Naive B cell (primary cell): ENCODE measurements at regions not wholly inside any gene's neighbourhood (a gene's known extent, or its start where the extent isn't known, plus 50 kb on each side); places are given as distances from the start of the nearest gene placed in this dataset.

Experiments
- ATAC-seq, 2 donors: fragments of 150-1000 bp; cut with Tn5 transposase; 2 replicates each; pipeline ENCODE4 v1.10.0; 2021; ENCODE audit warnings: low read depth in 2 of 2, mild to moderate bottlenecking in 2 of 2, moderate library complexity in 2 of 2
- DNase-seq: peaks from one replicate; pipeline ENCODE4 v3.0.0; 2022
- H3K27ac Mint-ChIP-seq, 6 donors: one replicate each; pipeline ENCODE4 v1.8.0; 2020 to 2022; ENCODE audit warnings: mild to moderate bottlenecking in 6 of 6, mixed read lengths in 6 of 6, moderate library complexity in 5 of 6, inconsistent platforms in 2 of 6
- H3K27me3 Mint-ChIP-seq, 3 donors: one replicate each; pipeline ENCODE4 v1.8.0; 2021 to 2022; ENCODE audit warnings: mixed read lengths in 3 of 3, mild to moderate bottlenecking in 1 of 3
- H3K36me3 Mint-ChIP-seq, 2 donors: one replicate each; pipeline ENCODE4 v1.8.0; 2020 to 2022; ENCODE audit warnings: mixed read lengths in 2 of 2, inconsistent platforms in 1 of 2, mild to moderate bottlenecking in 1 of 2
- H3K4me1 Mint-ChIP-seq, 3 donors: one replicate each; pipeline ENCODE4 v1.8.0; 2020 to 2022; ENCODE audit warnings: mixed read lengths in 3 of 3, inconsistent platforms in 1 of 3, mild to moderate bottlenecking in 1 of 3, moderate library complexity in 1 of 3
- H3K4me3 Mint-ChIP-seq, 8 donors: one replicate each; pipeline ENCODE4 v1.8.0; 2020 to 2022; ENCODE audit warnings: mild to moderate bottlenecking in 8 of 8, mixed read lengths in 8 of 8, moderate library complexity in 8 of 8, inconsistent platforms in 2 of 8
- H3K9me3 Mint-ChIP-seq, 7 donors: one replicate each; pipeline ENCODE4 v1.8.0; 2020 to 2022; ENCODE audit warnings: mixed read lengths in 7 of 7, mild to moderate bottlenecking in 5 of 7, inconsistent platforms in 2 of 7, moderate library complexity in 1 of 7

- peaks cover 0 to 16% (median 3%) of the 10 kb centered on the region in 7 donors for H3K9me3 Mint-ChIP-seq
- H3K4me1 Mint-ChIP-seq = no peaks in the 10 kb centered on the region
- no peak for ATAC-seq
These were observed 97.4 kb downstream of the OSR1 start for GRCh38 chr2:19261061-19261460.

DNA sequence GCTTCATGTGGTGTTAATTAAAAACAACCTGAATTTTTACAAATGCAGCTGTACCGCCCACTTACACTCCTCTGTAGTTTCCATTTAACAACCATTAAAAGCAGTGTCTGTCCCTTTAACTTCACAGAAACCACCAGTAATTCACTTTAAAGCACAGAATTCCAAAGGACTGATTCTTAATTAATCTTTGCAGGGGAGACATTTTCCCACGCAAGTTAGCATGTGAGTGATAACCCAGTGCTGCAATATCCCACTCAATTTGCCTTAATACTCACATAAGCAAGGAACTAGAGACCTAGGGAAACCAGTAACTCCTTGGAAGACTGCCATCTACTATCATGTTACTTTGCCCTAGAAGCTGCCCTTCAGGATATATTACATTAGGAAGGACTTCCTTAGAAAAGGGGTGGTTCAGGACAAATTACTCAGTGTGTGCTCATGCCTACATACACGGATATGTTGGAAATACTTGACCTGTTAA, 102.3 kb downstream of the OSR1 start:
- Mint-ChIP-seq H3K4me1 (no peaks in the 10 kb centered on the region), H3K9me3 (peaks cover 0 to 16% (median 6%) of the 10 kb centered on the region in 7 donors), H3K36me3 (no peaks in the 10 kb centered on the region), H3K27ac (no peak overlapping the region), H3K27me3 (no peaks in the 10 kb centered on the region), H3K4me3 (no peak overlapping the region)
- DNase-seq (no peak), ATAC-seq (no peak)

More at GRCh38 chr2:19261061-19261460, 97.4 kb downstream of the OSR1 start:
- no peak for DNase-seq
- no peak overlapping the region for H3K27ac Mint-ChIP-seq
- no peak overlapping the region for H3K4me3 Mint-ChIP-seq
- H3K36me3 Mint-ChIP-seq = peaks cover 0 to 11% of the 10 kb centered on the region in 2 donors
- no peaks in the 10 kb centered on the region for H3K27me3 Mint-ChIP-seq

DNA sequence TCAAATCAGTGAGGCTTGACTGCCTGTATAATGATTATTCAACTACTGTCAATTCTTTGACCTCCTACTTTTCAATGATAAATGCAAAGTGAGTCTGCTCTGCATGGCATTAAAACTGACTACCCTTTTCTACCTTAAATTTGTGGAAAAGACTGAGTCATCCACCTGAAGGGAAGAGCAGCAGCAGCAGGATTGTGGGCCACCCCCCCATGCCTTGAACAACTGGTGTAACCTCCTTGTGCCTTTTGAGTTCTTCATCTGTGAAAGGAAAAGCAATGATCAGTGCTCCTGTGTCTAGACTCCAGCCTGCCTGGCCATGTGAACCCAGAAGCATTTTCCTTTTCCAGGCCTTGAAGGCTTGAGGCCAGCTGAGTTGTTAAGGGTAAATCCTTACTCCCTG, 102.9 kb downstream of the OSR1 start:
- ATAC-seq (no peak), DNase-seq (no peak)
- H3K27me3 Mint-ChIP-seq = no peaks in the 10 kb centered on the region
- H3K4me3 Mint-ChIP-seq = no peak overlapping the region
- H3K36me3 Mint-ChIP-seq = no peaks in the 10 kb centered on the region
- no peaks in the 10 kb centered on the region for H3K4me1 Mint-ChIP-seq
- peaks cover 0 to 16% (median 6%) of the 10 kb centered on the region in 7 donors for H3K9me3 Mint-ChIP-seq
- H3K27ac Mint-ChIP-seq = no peak overlapping the region

DNA sequence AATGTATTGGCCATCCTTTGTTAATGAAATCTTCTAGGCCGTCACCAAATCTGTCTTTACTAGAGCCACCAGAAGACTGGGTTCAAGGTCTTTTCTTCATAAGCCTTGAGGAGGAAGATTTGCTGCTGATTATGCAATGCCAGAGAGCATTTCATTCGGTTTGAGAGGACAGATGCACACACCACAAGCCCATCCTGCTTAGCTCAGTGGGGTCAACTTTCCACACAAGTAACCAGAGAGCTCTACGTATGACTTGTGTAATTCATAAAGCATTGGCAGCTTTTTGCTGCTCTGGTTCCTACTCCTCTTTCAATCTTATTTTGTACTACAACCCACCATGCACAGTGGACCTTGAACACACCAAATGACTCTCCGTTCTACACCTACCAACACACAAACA, 106.9 kb downstream of the OSR1 start:
- Mint-ChIP-seq H3K36me3 (no peaks in the 10 kb centered on the region), H3K4me3 (no peak overlapping the region), H3K27ac (no peak overlapping the region), H3K27me3 (no peaks in the 10 kb centered on the region), H3K4me1 (no peaks in the 10 kb centered on the region), H3K9me3 (peaks cover 0 to 6% (median 0%) of the 10 kb centered on the region in 7 donors)
- no peak for DNase-seq
- ATAC-seq = no peak

DNA sequence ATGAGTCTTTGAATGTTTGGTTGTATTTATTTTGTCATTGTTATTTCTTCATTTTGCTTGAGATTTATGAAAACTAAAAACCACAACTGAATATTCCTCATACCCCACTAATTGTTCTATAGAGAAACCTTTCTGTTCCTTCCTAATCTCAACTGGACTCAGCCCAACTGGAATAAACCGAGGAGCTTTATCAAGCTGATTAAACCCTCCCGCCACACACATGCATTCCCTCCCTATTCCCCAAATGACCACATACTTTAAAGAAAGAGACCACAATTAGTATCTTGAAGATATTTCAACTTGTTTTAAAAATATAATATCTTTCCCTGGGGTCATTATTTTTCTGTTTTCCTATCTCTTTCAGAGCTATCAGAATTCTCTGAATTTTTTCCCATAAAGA, 107.5 kb downstream of the OSR1 start:
- Mint-ChIP-seq H3K4me1 (no peaks in the 10 kb centered on the region), H3K9me3 (peaks cover 0 to 6% (median 0%) of the 10 kb centered on the region in 7 donors), H3K27ac (no peak overlapping the region), H3K36me3 (no peaks in the 10 kb centered on the region), H3K27me3 (no peaks in the 10 kb centered on the region), H3K4me3 (no peak overlapping the region)
- ATAC-seq (no peak), DNase-seq (no peak)

DNA sequence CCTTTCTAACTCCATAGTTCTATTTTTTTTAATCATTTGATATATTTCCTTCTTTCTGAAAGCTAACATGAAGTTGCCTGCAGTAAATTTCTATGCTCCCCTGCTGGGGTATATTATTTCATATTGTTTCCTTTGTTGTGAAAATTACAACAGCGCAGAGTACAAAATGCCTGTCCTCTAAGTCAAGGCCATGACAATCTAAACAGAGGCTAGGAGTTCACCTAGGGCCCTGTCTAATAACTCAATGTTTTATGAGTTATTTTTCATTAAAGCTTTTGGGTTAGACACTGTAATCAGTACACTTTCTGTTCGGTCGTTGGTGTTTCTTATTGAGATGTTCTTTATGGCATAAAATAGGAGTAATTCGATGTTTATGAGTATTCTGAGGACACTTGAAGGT, 111.2 kb downstream of the OSR1 start:
- Mint-ChIP-seq H3K27ac (no peak overlapping the region), H3K36me3 (no peaks in the 10 kb centered on the region), H3K9me3 (peaks cover 0 to 2% (median 0%) of the 10 kb centered on the region in 7 donors), H3K4me3 (no peak overlapping the region), H3K4me1 (no peaks in the 10 kb centered on the region), H3K27me3 (no peaks in the 10 kb centered on the region)
- no peak for ATAC-seq
- no peak for DNase-seq

DNA sequence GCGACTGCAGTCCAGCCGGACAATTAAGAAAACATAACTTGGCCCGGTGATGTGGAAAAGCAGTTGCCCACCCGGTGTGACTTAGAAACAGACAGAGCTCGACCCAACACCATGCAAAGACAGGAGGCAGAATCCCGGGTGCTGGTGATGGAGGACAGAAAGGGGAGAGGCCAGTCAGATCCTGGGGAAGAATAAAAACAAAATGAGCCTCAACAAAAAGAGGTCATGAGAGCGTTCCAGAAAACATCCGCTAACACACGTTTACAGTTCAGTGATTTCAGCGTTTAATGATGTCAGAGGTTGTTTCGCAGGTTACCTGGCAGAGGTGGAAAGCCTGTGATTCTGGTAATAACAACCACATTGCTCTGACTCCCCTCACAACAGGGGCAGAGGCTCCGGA, 111.9 kb downstream of the OSR1 start:
- no peak overlapping the region for H3K27ac Mint-ChIP-seq
- ATAC-seq (no peak), DNase-seq (no peak)
- no peaks in the 10 kb centered on the region for H3K36me3 Mint-ChIP-seq
- peaks cover 0 to 2% (median 0%) of the 10 kb centered on the region in 7 donors for H3K9me3 Mint-ChIP-seq
- H3K27me3 Mint-ChIP-seq = no peaks in the 10 kb centered on the region
- H3K4me3 Mint-ChIP-seq = no peak overlapping the region
- no peaks in the 10 kb centered on the region for H3K4me1 Mint-ChIP-seq

DNA sequence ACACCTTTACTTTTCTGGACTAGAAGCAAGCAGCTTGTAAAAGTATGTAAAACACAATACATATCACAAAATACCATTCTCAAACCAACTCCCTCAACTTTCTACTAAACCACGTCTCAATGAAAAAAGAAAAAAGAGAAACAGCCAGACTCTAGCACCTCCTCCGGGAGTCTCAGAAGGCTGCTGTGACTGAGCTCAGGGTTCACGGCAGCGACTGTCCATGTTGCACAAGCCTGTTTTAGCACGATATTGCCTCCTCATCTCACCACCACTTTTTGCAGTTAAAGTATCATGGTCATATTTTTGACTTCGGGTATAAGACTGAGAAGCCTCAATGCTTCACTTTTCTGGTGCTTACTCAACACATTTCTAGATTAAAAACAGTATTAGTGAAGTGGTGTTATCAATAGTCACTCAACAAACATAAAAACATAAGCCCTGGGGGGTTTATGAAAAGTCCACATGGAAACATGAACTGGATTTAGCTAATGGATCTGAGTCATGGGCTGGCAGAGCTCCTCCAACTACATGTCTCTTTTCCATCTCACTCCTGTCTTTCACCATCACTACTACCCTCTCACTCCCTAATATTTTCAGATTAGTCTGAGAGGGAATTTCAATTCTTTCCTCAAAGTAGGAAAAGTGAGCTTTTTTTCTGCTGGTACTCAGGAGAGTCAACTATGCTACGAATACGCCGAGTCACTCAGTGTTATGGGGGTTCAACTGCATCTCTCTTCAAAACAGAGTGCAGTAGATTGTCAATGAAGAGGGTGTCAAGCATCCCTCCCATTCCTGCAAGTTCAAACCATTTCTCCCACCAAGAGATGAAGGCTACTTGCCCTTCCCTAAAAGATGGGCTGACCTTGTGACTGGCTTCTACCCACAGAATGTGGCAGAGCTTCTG, 113.7 kb downstream of the OSR1 start:
- H3K4me3 Mint-ChIP-seq = no peak overlapping the region
- H3K4me1 Mint-ChIP-seq = no peaks in the 10 kb centered on the region
- no peaks in the 10 kb centered on the region for H3K36me3 Mint-ChIP-seq
- H3K27me3 Mint-ChIP-seq = peaks cover 0 to 7% (median 0%) of the 10 kb centered on the region in 3 donors
- DNase-seq (no peak), ATAC-seq (no peak)
- H3K9me3 Mint-ChIP-seq = peaks cover 0 to 2% (median 0%) of the 10 kb centered on the region in 7 donors
- H3K27ac Mint-ChIP-seq = no peak overlapping the region

GRCh38 chr2:19238440-19239060, 119.9 kb downstream of the OSR1 start:
- no peaks in the 10 kb centered on the region for H3K4me1 Mint-ChIP-seq
- DNase-seq (no peak), ATAC-seq (no peak)
- H3K27ac Mint-ChIP-seq = no peak overlapping the region
- no peaks in the 10 kb centered on the region for H3K36me3 Mint-ChIP-seq
- peaks cover 0 to 2% (median 0%) of the 10 kb centered on the region in 7 donors for H3K9me3 Mint-ChIP-seq
- peaks cover 0 to 7% (median 0%) of the 10 kb centered on the region in 3 donors for H3K27me3 Mint-ChIP-seq
- no peak overlapping the region for H3K4me3 Mint-ChIP-seq

- Mint-ChIP-seq H3K27ac (peak overlapping the region in 3 of 6 donors; percentile 13 to 59 (median 15)), H3K27me3 (peaks cover 0 to 3% (median 0%) of the 10 kb centered on the region in 3 donors), H3K36me3 (no peaks in the 10 kb centered on the region), H3K9me3 (no peaks in the 10 kb centered on the region), H3K4me1 (no peaks in the 10 kb centered on the region), H3K4me3 (no peak overlapping the region)
- no peak for DNase-seq
- no peak for ATAC-seq
These were observed 123.1 kb downstream of the OSR1 start for GRCh38 chr2:19235308-19235707.

DNA sequence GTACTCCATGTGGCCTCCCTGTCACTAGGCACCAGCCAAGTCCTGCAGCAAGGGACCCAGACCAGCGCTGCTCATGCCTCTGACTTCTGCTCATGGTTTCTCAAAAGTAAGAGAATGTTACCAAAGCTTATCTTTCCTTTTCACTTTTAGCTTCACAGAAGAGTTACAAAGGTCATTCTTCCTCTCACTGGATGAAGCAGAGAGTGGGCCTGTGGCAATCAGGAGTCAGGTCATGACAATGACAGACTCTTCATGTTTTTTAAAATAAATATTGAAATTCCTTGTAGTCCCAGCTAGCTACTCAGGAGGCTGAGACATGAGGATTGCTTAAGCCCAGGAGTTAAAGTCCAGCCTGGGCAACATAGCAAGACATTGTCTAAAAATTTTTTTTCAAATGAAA, 126.1 kb downstream of the OSR1 start:
- no peak overlapping the region for H3K4me3 Mint-ChIP-seq
- DNase-seq (no peak), ATAC-seq (no peak)
- H3K4me1 Mint-ChIP-seq = no peaks in the 10 kb centered on the region
- no peaks in the 10 kb centered on the region for H3K9me3 Mint-ChIP-seq
- H3K27ac Mint-ChIP-seq = no peak overlapping the region
- no peaks in the 10 kb centered on the region for H3K36me3 Mint-ChIP-seq
- H3K27me3 Mint-ChIP-seq = peaks cover 0 to 4% (median 0%) of the 10 kb centered on the region in 3 donors

GRCh38 chr2:19231625-19232024, 126.8 kb downstream of the OSR1 start:
- peaks cover 0 to 4% (median 0%) of the 10 kb centered on the region in 3 donors for H3K27me3 Mint-ChIP-seq
- ATAC-seq (no peak), DNase-seq (no peak)
- H3K36me3 Mint-ChIP-seq = no peaks in the 10 kb centered on the region
- no peak overlapping the region for H3K4me3 Mint-ChIP-seq
- no peaks in the 10 kb centered on the region for H3K4me1 Mint-ChIP-seq
- H3K9me3 Mint-ChIP-seq = no peaks in the 10 kb centered on the region
- no peak overlapping the region for H3K27ac Mint-ChIP-seq

- H3K36me3 Mint-ChIP-seq = no peaks in the 10 kb centered on the region
- H3K27ac Mint-ChIP-seq = no peak overlapping the region
- ATAC-seq (no peak), DNase-seq (no peak)
- no peak overlapping the region for H3K4me3 Mint-ChIP-seq
- no peaks in the 10 kb centered on the region for H3K4me1 Mint-ChIP-seq
- H3K27me3 Mint-ChIP-seq = peaks cover 0 to 4% (median 0%) of the 10 kb centered on the region in 3 donors
- no peaks in the 10 kb centered on the region for H3K9me3 Mint-ChIP-seq
These were observed 127.8 kb downstream of the OSR1 start for GRCh38 chr2:19230626-19231025.

DNA sequence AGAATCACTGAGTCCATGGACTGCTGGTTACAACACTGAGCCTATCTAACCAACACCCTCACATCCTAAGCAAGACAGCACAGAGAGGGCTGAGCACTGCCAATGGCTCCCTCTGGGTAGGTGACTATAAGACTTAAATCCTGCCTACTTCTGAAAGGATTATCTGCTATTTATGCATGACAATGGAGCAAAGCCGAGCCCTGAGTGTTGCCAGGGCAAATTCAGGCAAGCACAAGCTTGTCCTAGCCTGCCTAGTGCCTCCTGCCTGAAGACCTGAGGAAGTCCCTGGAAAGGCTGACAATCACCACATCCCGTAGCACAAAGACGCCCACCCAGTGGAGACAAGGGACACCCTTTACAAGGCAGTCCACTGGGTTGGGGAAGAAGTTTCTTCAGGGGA, 129.7 kb downstream of the OSR1 start:
- H3K9me3 Mint-ChIP-seq = no peaks in the 10 kb centered on the region
- no peaks in the 10 kb centered on the region for H3K4me1 Mint-ChIP-seq
- H3K4me3 Mint-ChIP-seq = no peak overlapping the region
- ATAC-seq (no peak), DNase-seq (no peak)
- H3K36me3 Mint-ChIP-seq = no peaks in the 10 kb centered on the region
- peaks cover 0 to 4% (median 0%) of the 10 kb centered on the region in 3 donors for H3K27me3 Mint-ChIP-seq
- H3K27ac Mint-ChIP-seq = no peak overlapping the region
